PFSK-1 (cell line): ENCODE measurements at regions not wholly inside any gene's neighbourhood (a gene's known extent, or its start where the extent isn't known, plus 50 kb on each side); places are given as distances from the start of the nearest gene placed in this dataset.

Experiments used
- FOXP2 ChIP-seq: optimal IDR thresholded peaks from 2 replicates; pipeline ENCODE3; 2011; ENCODE audit warnings: borderline replicate concordance, control low read depth, inconsistent platforms; ENCODE audit not compliant: insufficient read depth; ENCODE audit errors: extremely low read length, extremely low read depth
- POLR2AphosphoS5 ChIP-seq: IDR thresholded peaks from 2 replicates; pipeline ENCODE4 v1.6.1; 2012; ENCODE audit warnings: low read depth, mild to moderate bottlenecking, control low read depth, low read length, moderate library complexity
- REST ChIP-seq, 2 experiments: IDR thresholded peaks; 2 replicates each; pipeline versions ENCODE4 v1.6.1 to v1.8.0; 2011 to 2012; ENCODE audit warnings: low read depth in 2 of 2, low read length in 2 of 2, control low read depth in 1 of 2, inconsistent platforms in 1 of 2, mild to moderate bottlenecking in 1 of 2, moderate library complexity in 1 of 2; ENCODE audit not compliant: insufficient read depth in 1 of 2
- SIN3A ChIP-seq: IDR thresholded peaks from 2 replicates; pipeline ENCODE4 v1.6.1; 2012; ENCODE audit warnings: mild to moderate bottlenecking, low read length, moderate library complexity, borderline replicate concordance; ENCODE audit not compliant: insufficient read depth
- TAF1 ChIP-seq: IDR thresholded peaks from 2 replicates; pipeline ENCODE4 v1.6.1; 2012; ENCODE audit warnings: low read length, control low read depth, borderline replicate concordance; ENCODE audit not compliant: insufficient read depth

GRCh38 chr3:102269406-102269805, 165.4 kb upstream of the ZPLD1 start:
- TF ChIP-seq REST (IDR thresholded peaks at IDR 0.05; ENCODE audit: insufficient read depth in 1 of 2, low read depth in 2 of 2, low read length in 2 of 2) = no peak
- no peak for TF ChIP-seq TAF1
- no peak for TF ChIP-seq SIN3A
- TF ChIP-seq POLR2AphosphoS5 = no peak
- TF ChIP-seq FOXP2 = no peak

- TF ChIP-seq TAF1 (no peak), REST (IDR thresholded peaks at IDR 0.05; ENCODE audit: insufficient read depth in 1 of 2, low read depth in 2 of 2, low read length in 2 of 2) (no peak), POLR2AphosphoS5 (no peak), FOXP2 (no peak), SIN3A (no peak)
These were observed 144.6 kb upstream of the ZPLD1 start for GRCh38 chr3:102290241-102290640.

- TF ChIP-seq POLR2AphosphoS5 (no peak), SIN3A (no peak), FOXP2 (no peak), TAF1 (no peak), REST (IDR thresholded peaks at IDR 0.05; ENCODE audit: insufficient read depth in 1 of 2, low read depth in 2 of 2, low read length in 2 of 2) (no peak)
These were observed 139.1 kb upstream of the ZPLD1 start for GRCh38 chr3:102295756-102296155.

GRCh38 chr3:102297072-102297658, 137.7 kb upstream of the ZPLD1 start:
- no peak for TF ChIP-seq POLR2AphosphoS5
- TF ChIP-seq FOXP2 = no peak
- TF ChIP-seq REST (IDR thresholded peaks at IDR 0.05; ENCODE audit: insufficient read depth in 1 of 2, low read depth in 2 of 2, low read length in 2 of 2) = no peak
- no peak for TF ChIP-seq SIN3A
- TF ChIP-seq TAF1 = no peak
